ENCODE measurements at regions not wholly inside any gene's neighbourhood (a gene's known extent, or its start where the extent isn't known, plus 50 kb on each side); places are given as distances from the start of the nearest gene placed in this dataset.

- no peaks in the 10 kb centered on the region for H3K27me3 ChIP-seq (ENCODE audit: insufficient read depth, low read length, poor library complexity, severe bottlenecking)
- H3K4me3 ChIP-seq (ENCODE audit: low read length, poor library complexity, severe bottlenecking), result no peak overlapping the region
- no peaks in the 10 kb centered on the region for H3K79me2 ChIP-seq (ENCODE audit: insufficient read depth, low read length)
- H4K20me1 ChIP-seq (ENCODE audit: insufficient read depth, low read length, poor library complexity, severe bottlenecking), result no peaks in the 10 kb centered on the region
- H3K4me1 ChIP-seq (ENCODE audit: insufficient read depth, low read length, poor library complexity, severe bottlenecking), result no peaks in the 10 kb centered on the region
- no peaks in the 10 kb centered on the region for H3K9me2 ChIP-seq (replicated peaks; ENCODE audit: low read depth, low read length)
- no peak for TF ChIP-seq EZH2phosphoT487 (IDR thresholded peaks at IDR 0.05; ENCODE audit: borderline replicate concordance)
- no peak for TF ChIP-seq CTCF (conservative IDR thresholded peaks at IDR 0.05; ENCODE audit: low read length)
- no peaks in the 10 kb centered on the region for H3K36me3 ChIP-seq (ENCODE audit: insufficient read depth, low read length)
- no peak overlapping the region for H3K9ac ChIP-seq (ENCODE audit: low read depth, low read length, poor library complexity, severe bottlenecking)
- H3K4me2 ChIP-seq (ENCODE audit: low read depth, low read length, poor library complexity, severe bottlenecking), result no peak overlapping the region
- H3F3A ChIP-seq (ENCODE audit: low read depth), result no peaks in the 10 kb centered on the region
- H2AFZ ChIP-seq (ENCODE audit: low read length), result no peak overlapping the region
- no peaks in the 10 kb centered on the region for H3K9me3 ChIP-seq (ENCODE audit: insufficient read depth, low read depth, low read length)
Measured at GRCh38 chr4:119735165-119735651, 106.6 kb upstream of the PDE5A start.

DNA sequence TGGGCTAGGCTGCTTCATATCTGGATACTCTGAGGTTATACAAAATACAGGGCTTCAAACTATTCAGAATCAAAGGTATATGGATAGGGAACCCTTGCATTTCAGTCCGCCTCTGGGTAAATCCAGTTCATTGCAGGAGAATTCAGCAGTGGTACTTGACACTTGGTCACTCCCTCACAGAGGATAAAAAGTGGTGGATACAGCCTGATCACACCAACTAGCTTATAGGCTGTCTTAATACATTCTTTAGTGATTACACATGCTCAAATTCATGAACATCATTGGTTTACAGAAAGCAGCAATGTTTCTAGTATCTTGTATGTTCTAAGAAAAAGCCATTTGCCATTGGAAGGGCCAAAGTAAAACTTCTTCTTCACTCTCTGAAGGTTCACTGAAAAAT, 104.8 kb upstream of the PDE5A start:
- TF ChIP-seq CTCF (conservative IDR thresholded peaks at IDR 0.05; ENCODE audit: low read length) (no peak), EZH2phosphoT487 (IDR thresholded peaks at IDR 0.05; ENCODE audit: borderline replicate concordance) (no peak)
- no peak overlapping the region for H3K9ac ChIP-seq (ENCODE audit: low read depth, low read length, poor library complexity, severe bottlenecking)
- no peak overlapping the region for H2AFZ ChIP-seq (ENCODE audit: low read length)
- no peaks in the 10 kb centered on the region for H3K27me3 ChIP-seq (ENCODE audit: insufficient read depth, low read length, poor library complexity, severe bottlenecking)
- no peaks in the 10 kb centered on the region for H3F3A ChIP-seq (ENCODE audit: low read depth)
- H3K9me2 ChIP-seq (replicated peaks; ENCODE audit: low read depth, low read length), result no peaks in the 10 kb centered on the region
- H3K9me3 ChIP-seq (ENCODE audit: insufficient read depth, low read depth, low read length), result no peaks in the 10 kb centered on the region
- H3K36me3 ChIP-seq (ENCODE audit: insufficient read depth, low read length), result no peaks in the 10 kb centered on the region
- H4K20me1 ChIP-seq (ENCODE audit: insufficient read depth, low read length, poor library complexity, severe bottlenecking), result no peaks in the 10 kb centered on the region
- no peaks in the 10 kb centered on the region for H3K79me2 ChIP-seq (ENCODE audit: insufficient read depth, low read length)
- H3K4me2 ChIP-seq (ENCODE audit: low read depth, low read length, poor library complexity, severe bottlenecking), result no peak overlapping the region
- no peaks in the 10 kb centered on the region for H3K4me1 ChIP-seq (ENCODE audit: insufficient read depth, low read length, poor library complexity, severe bottlenecking)
- H3K4me3 ChIP-seq (ENCODE audit: low read length, poor library complexity, severe bottlenecking), result no peak overlapping the region

DNA sequence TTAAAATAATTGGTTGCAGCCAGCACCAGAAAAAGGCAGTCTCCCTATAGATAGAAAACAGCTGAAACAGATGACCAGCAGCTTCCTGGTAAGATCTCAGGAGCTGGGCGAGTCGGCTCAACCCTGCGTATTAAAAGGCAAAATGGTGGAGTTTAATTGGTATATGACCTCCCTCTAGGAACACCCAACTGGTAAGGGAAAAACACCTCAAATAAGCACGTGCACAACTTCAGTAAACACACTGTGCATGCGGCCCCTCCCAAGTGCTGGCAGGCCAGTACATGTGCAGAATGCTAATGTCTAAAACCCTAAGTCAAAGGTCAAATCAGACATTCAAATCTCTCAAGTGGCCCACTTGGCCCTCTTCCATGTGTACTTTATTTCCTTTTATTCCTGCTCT, 103.2 kb upstream of the PDE5A start:
- H3K9me2 ChIP-seq (replicated peaks; ENCODE audit: low read depth, low read length), result no peaks in the 10 kb centered on the region
- H3K36me3 ChIP-seq (ENCODE audit: insufficient read depth, low read length), result no peaks in the 10 kb centered on the region
- H3K9ac ChIP-seq (ENCODE audit: low read depth, low read length, poor library complexity, severe bottlenecking), result no peak overlapping the region
- TF ChIP-seq CTCF (conservative IDR thresholded peaks at IDR 0.05; ENCODE audit: low read length) (no peak), EZH2phosphoT487 (IDR thresholded peaks at IDR 0.05; ENCODE audit: borderline replicate concordance) (no peak)
- H4K20me1 ChIP-seq (ENCODE audit: insufficient read depth, low read length, poor library complexity, severe bottlenecking), result no peaks in the 10 kb centered on the region
- no peaks in the 10 kb centered on the region for H3F3A ChIP-seq (ENCODE audit: low read depth)
- no peak overlapping the region for H2AFZ ChIP-seq (ENCODE audit: low read length)
- H3K4me2 ChIP-seq (ENCODE audit: low read depth, low read length, poor library complexity, severe bottlenecking), result no peak overlapping the region
- H3K4me3 ChIP-seq (ENCODE audit: low read length, poor library complexity, severe bottlenecking), result no peak overlapping the region
- no peaks in the 10 kb centered on the region for H3K9me3 ChIP-seq (ENCODE audit: insufficient read depth, low read depth, low read length)
- H3K79me2 ChIP-seq (ENCODE audit: insufficient read depth, low read length), result no peaks in the 10 kb centered on the region
- H3K27me3 ChIP-seq (ENCODE audit: insufficient read depth, low read length, poor library complexity, severe bottlenecking), result no peaks in the 10 kb centered on the region
- no peaks in the 10 kb centered on the region for H3K4me1 ChIP-seq (ENCODE audit: insufficient read depth, low read length, poor library complexity, severe bottlenecking)
